HEK293 (cell line): ENCODE measurements at regions not wholly inside any gene's neighbourhood (a gene's known extent, or its start where the extent isn't known, plus 50 kb on each side); places are given as distances from the start of the nearest gene placed in this dataset.

Experiments used
- CTCF ChIA-PET: fragments of 350-600 bp; formaldehyde crosslinking; extraction: SDS; loops from one replicate; lab custom pipeline; 2021; ENCODE audit warnings: antibody characterized with exemption; lab: Yijun Ruan, JAX
- POLR2A ChIA-PET: fragments of 300-600 bp; formaldehyde crosslinking; extraction: SDS; loops from one replicate; lab custom pipeline; 2020; ENCODE audit warnings: antibody characterized with exemption, inconsistent platforms; lab: Yijun Ruan, JAX
- H3K27ac ChIP-seq: fragments of 200-500 bp; sonication (Bioruptor generic); 2 replicates; pipeline ENCODE4 v1.5.1; 2014; ENCODE audit warnings: low read depth, low read length, control low read depth, inconsistent platforms; ENCODE audit errors: extremely low read depth
- H3K36me3 ChIP-seq, 2 experiments: fragments of 200-500 bp in 1 of 2; sonication (Bioruptor generic) in 1 of 2; 1 replicate in 1 of 2; 2 replicates in 1 of 2; pipeline ENCODE4 v1.5.1; 2014 to 2017; ENCODE audit warnings: inconsistent platforms in 2 of 2, low read length in 2 of 2; ENCODE audit not compliant: control insufficient read depth in 2 of 2, insufficient read depth in 1 of 2
- H3K4me1 ChIP-seq: fragments of 200-500 bp; sonication (Bioruptor generic); 2 replicates; pipeline ENCODE4 v1.5.1; 2014; ENCODE audit warnings: mild to moderate bottlenecking, low read length, inconsistent platforms; ENCODE audit not compliant: control insufficient read depth, insufficient read depth
- H3K4me3 ChIP-seq: 2 replicates; pipeline ENCODE4 v1.5.1; 2011; ENCODE audit warnings: low read depth, mild to moderate bottlenecking, control low read depth, low read length, moderate library complexity
- H3K9me3 ChIP-seq: fragments of 200-500 bp; sonication (Bioruptor generic); 2 replicates; pipeline ENCODE4 v1.5.1; 2014; ENCODE audit warnings: low read depth, low read length, inconsistent platforms; ENCODE audit not compliant: control insufficient read depth, insufficient read depth
- BCL6B ChIP-seq: fragments of 450-650 bp; formaldehyde crosslinking; IDR thresholded peaks from 2 replicates; pipeline ENCODE4 v1.5.1; 2017; ENCODE audit warnings: missing biosample characterization, missing genetic modification characterization
- IKZF3 ChIP-seq: fragments of 450-650 bp; IDR thresholded peaks from 2 replicates; pipeline ENCODE4 v1.5.0; 2018; ENCODE audit warnings: missing biosample characterization, mild to moderate bottlenecking, missing genetic modification characterization, moderate library complexity
- PATZ1 ChIP-seq: fragments of 450-650 bp; formaldehyde crosslinking; IDR thresholded peaks from 2 replicates; pipeline ENCODE4 v1.5.1; 2016; ENCODE audit warnings: missing biosample characterization, missing genetic modification characterization
- REPIN1 ChIP-seq: fragments of 450-650 bp; formaldehyde crosslinking; IDR thresholded peaks from 2 replicates; pipeline ENCODE4 v1.5.1; 2017; ENCODE audit warnings: missing biosample characterization, missing genetic modification characterization, low read depth
- TCF7L2 ChIP-seq: IDR thresholded peaks from 2 replicates; pipeline ENCODE4 v1.6.1; 2011; ENCODE audit warnings: low read depth, mild to moderate bottlenecking, inconsistent platforms, low read length, moderate library complexity, borderline replicate concordance
- ZBTB1 ChIP-seq: fragments of 450-650 bp; formaldehyde crosslinking; IDR thresholded peaks from 2 replicates; pipeline ENCODE4 v1.5.1; 2016; ENCODE audit warnings: missing biosample characterization, missing genetic modification characterization
- ZBTB21 ChIP-seq: fragments of 450-650 bp; formaldehyde crosslinking; IDR thresholded peaks from 2 replicates; pipeline ENCODE4 v1.5.1; 2017; ENCODE audit warnings: missing biosample characterization, missing genetic modification characterization
- ZFP3 ChIP-seq: fragments of 450-650 bp; formaldehyde crosslinking; IDR thresholded peaks from 2 replicates; pipeline ENCODE4 v1.5.1; 2016; ENCODE audit warnings: low read depth, missing biosample characterization, missing genetic modification characterization
- ZNF133 ChIP-seq: fragments of 450-650 bp; formaldehyde crosslinking; IDR thresholded peaks from 2 replicates; pipeline ENCODE4 v1.5.1; 2016; ENCODE audit warnings: missing biosample characterization, missing genetic modification characterization
- ZNF140 ChIP-seq: fragments of 450-650 bp; formaldehyde crosslinking; IDR thresholded peaks from 2 replicates; pipeline ENCODE4 v1.5.1; 2016; ENCODE audit warnings: missing biosample characterization, missing genetic modification characterization
- ZNF221 ChIP-seq: fragments of 450-650 bp; formaldehyde crosslinking; IDR thresholded peaks from 2 replicates; pipeline ENCODE4 v1.5.1; 2017; ENCODE audit warnings: missing biosample characterization, missing genetic modification characterization, borderline replicate concordance
- ZNF23 ChIP-seq: fragments of 450-650 bp; formaldehyde crosslinking; IDR thresholded peaks from 2 replicates; pipeline ENCODE4 v1.5.1; 2016; ENCODE audit warnings: missing biosample characterization, missing genetic modification characterization, borderline replicate concordance
- ZNF274 ChIP-seq, 2 experiments: fragments of 200-500 bp in 1 of 2; fragments of 450-650 bp in 1 of 2; sonication (Bioruptor generic) in 1 of 2; formaldehyde crosslinking in 1 of 2; IDR thresholded peaks; 2 replicates each; pipeline versions ENCODE4 v1.5.1 to v1.6.1; 2014 to 2016; ENCODE audit warnings: borderline replicate concordance in 1 of 2, inconsistent platforms in 1 of 2, low read length in 1 of 2, missing biosample characterization in 1 of 2, missing genetic modification characterization in 1 of 2
- ZNF311 ChIP-seq: fragments of 450-650 bp; formaldehyde crosslinking; IDR thresholded peaks from 2 replicates; pipeline ENCODE4 v1.5.1; 2017; ENCODE audit warnings: missing biosample characterization, missing genetic modification characterization, borderline replicate concordance
- ZNF433 ChIP-seq: fragments of 450-650 bp; formaldehyde crosslinking; IDR thresholded peaks from 2 replicates; pipeline ENCODE4 v1.5.1; 2016; ENCODE audit warnings: missing biosample characterization, missing genetic modification characterization, low read depth
- ZNF513 ChIP-seq: fragments of 450-650 bp; IDR thresholded peaks from 2 replicates; pipeline ENCODE4 v1.5.1; 2018; ENCODE audit warnings: missing biosample characterization, missing genetic modification characterization
- ZNF529 ChIP-seq: fragments of 450-650 bp; formaldehyde crosslinking; IDR thresholded peaks from 2 replicates; pipeline ENCODE4 v1.5.1; 2017; ENCODE audit warnings: missing genetic modification characterization, missing biosample characterization; ENCODE audit not compliant: insufficient replicate concordance
- ZNF555 ChIP-seq: fragments of 450-650 bp; formaldehyde crosslinking; conservative IDR thresholded peaks from 2 replicates; pipeline ENCODE4 v1.5.1; 2017; ENCODE audit warnings: missing biosample characterization, mild to moderate bottlenecking, missing genetic modification characterization, inconsistent platforms
- ZNF560 ChIP-seq: fragments of 450-650 bp; formaldehyde crosslinking; IDR thresholded peaks from 2 replicates; pipeline ENCODE4 v1.5.1; 2017; ENCODE audit warnings: missing biosample characterization, missing genetic modification characterization, borderline replicate concordance
- ZNF626 ChIP-seq: fragments of 450-650 bp; sonication (Bioruptor Pico); formaldehyde crosslinking; IDR thresholded peaks from 2 replicates; pipeline ENCODE4 v1.5.1; 2018; ENCODE audit warnings: missing biosample characterization, missing genetic modification characterization, inconsistent platforms
- ZSCAN4 ChIP-seq: fragments of 450-650 bp; formaldehyde crosslinking; IDR thresholded peaks from 2 replicates; pipeline ENCODE4 v1.5.1; 2017; ENCODE audit warnings: missing biosample characterization, missing genetic modification characterization
- ZXDB ChIP-seq: fragments of 450-650 bp; formaldehyde crosslinking; IDR thresholded peaks from 2 replicates; pipeline ENCODE4 v1.5.1; 2016; ENCODE audit warnings: missing biosample characterization, missing genetic modification characterization

- no peak overlapping the region for H3K27ac ChIP-seq
- no peaks in the 10 kb centered on the region for H3K4me1 ChIP-seq
- no peak overlapping the region for H3K4me3 ChIP-seq
- no peaks in the 10 kb centered on the region for H3K36me3 ChIP-seq
- H3K9me3 ChIP-seq: no peaks in the 10 kb centered on the region
- ChIA-PET POLR2A (no interaction called here), CTCF (interaction anchor here (0.6 kb wide), 1 partner anchor 835 kb away, joined by 3 read pairs; no protein-coding TSS in a partner anchor)
- no peak for TF ChIP-seq ZNF23 (tag by site-specific recombination)
- no peak for TF ChIP-seq ZNF433 (tag by site-specific recombination)
- no peak for TF ChIP-seq BCL6B
- TF ChIP-seq ZBTB1 (tag by site-specific recombination): no peak
- TF ChIP-seq ZNF560 (tag by site-specific recombination): no peak
- no peak for TF ChIP-seq IKZF3 (tag by site-specific recombination)
- TF ChIP-seq ZNF133 (tag by site-specific recombination): no peak
- TF ChIP-seq ZNF529 (tag by site-specific recombination): no peak
- TF ChIP-seq ZNF221 (tag by site-specific recombination): no peak
- TF ChIP-seq ZNF555 (tag by site-specific recombination): no peak
- TF ChIP-seq ZNF311: no peak
- TF ChIP-seq ZNF513 (tag by site-specific recombination): no peak
- TF ChIP-seq PATZ1 (tag by site-specific recombination): no peak
- no peak for TF ChIP-seq ZBTB21
- TF ChIP-seq ZSCAN4 (tag by site-specific recombination): no peak
- no peak for TF ChIP-seq ZXDB
- TF ChIP-seq ZNF140 (tag by site-specific recombination): no peak
- TF ChIP-seq TCF7L2: no peak
- TF ChIP-seq ZFP3: no peak
- TF ChIP-seq ZNF274 (IDR thresholded peaks at IDR 0.05; ENCODE audit: low read length): no peak
- no peak for TF ChIP-seq ZNF274 (tag by site-specific recombination; IDR thresholded peaks at IDR 0.05; ENCODE audit: borderline replicate concordance)
Measured at GRCh38 chr12:114958538-114958937, 274.6 kb upstream of the TBX3 start.

- POLR2A ChIA-PET: no interaction called here
- TF ChIP-seq REPIN1 (tag by site-specific recombination) (no peak), ZNF626 (tag by site-specific recombination) (no peak)
- Histone ChIP-seq H3K4me1 (no peaks in the 10 kb centered on the region), H3K4me3 (no peak overlapping the region), H3K27ac (no peak overlapping the region), H3K9me3 (no peaks in the 10 kb centered on the region), H3K36me3 (no peaks in the 10 kb centered on the region)
- CTCF ChIA-PET: no interaction called here
Measured at GRCh38 chr12:114957225-114957624, 273.2 kb upstream of the TBX3 start.
